HG03342 (cell line): ENCODE measurements at regions not wholly inside any gene's neighbourhood (a gene's known extent, or its start where the extent isn't known, plus 50 kb on each side); places are given as distances from the start of the nearest gene placed in this dataset.

Experiments used
- ATAC-seq: cut with Tn5 transposase; IDR thresholded peaks from one replicate; pipeline ENCODE4 v1.9.1; 2021; ENCODE audit warnings: mild to moderate bottlenecking, moderate library complexity; ENCODE audit not compliant: unreplicated experiment

DNA sequence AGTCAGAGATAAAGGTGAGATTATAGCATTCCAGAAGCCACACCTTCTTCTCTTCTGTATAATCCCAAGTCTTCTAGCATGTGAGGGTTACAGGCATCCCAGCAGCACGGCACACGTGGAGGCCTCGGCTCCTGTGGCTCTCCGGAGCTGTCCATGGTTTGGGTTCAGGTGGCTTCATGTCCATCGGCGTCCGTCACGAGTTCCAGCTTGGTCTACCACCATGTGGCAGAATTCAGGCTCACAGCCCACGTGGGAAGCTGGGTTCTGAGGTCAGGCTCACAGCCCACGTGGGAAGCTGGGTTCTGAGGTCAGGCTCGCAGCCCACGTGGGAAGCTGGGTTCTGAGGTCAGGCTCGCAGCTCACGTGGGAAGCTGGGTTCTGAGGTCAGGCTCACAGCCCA lies 378.3 kb upstream of the SALL3 start:
- no peak for ATAC-seq

DNA sequence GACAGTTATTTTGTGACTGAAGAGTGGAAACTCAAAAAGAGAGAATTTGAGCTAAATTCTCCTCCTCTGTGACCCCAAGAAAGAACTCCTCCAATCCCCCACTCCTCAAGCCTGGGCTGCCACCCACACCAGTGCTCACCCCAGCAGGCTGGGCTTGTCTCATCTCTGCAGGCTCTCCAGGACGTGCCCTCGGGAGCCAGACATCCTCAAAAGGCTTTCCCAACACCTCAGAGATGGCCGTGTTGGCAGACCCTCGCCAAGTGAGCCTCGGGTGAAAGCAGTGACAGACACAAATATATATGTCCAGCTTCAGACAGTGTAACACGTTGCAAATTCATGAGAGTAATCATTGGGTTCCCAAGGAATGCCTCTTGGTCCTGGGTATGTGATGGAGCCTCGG lies 377.7 kb upstream of the SALL3 start:
- ATAC-seq, result no peak

DNA sequence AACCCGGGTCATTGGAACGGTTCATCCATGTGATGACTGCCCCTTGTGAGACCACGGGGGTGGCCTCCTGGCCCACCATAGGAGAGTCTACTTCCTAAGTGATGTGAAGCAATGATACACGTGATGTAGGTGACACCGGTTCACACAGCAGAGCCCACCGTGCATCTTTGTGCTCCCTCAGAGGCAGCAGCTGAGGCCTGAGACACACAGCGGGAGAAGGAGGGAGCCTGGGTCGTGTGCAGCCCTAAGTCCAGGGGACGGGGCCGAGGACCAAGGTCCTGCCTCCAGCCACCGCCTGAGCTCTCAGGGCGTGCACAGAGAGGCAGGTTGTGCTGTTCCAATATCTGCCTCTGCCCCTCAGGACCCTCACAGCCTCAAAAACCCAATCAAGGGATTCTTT lies 377.2 kb upstream of the SALL3 start:
- no peak for ATAC-seq

DNA sequence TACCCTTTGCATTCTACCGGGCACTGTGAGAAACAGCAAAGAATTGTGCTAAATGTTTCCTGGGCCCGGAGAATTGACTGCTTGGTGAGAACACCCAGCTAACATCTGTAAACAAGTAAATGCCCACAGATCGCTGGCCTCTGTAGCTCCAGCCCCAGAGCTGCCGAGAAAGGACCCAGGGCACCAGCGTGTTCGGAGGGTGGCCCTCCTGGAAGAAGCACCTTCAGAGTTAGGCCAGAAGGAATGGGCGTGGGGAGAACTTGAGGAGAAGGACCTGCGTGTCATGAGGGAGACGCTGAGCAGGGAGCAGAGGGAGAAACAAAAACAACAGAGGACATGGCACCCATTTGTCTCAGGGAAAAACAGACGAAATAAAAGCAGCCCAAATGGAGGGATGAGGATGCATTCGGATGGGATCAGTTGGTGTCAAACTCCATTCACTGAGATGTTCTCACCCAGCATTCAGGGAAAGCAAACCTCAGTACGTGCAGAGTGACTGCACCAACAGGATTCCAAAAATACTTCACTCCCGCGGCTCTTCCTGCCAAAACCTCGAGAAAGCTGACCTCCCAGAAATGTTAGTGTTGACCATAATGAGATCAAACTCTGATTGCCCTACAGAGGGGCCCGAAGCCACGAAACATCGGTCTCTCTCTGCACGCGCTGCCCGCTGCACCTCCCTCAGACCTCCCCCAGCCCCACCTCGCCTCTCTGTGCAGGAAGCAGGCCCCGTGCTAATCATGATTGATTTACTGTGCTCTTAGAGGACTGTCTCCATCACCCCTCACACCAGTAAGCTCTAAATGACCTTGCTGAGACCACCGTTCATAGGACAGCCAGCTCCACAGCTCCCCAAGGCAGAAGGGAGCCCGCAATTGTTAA lies 376.3 kb upstream of the SALL3 start:
- ATAC-seq, result no peak

DNA sequence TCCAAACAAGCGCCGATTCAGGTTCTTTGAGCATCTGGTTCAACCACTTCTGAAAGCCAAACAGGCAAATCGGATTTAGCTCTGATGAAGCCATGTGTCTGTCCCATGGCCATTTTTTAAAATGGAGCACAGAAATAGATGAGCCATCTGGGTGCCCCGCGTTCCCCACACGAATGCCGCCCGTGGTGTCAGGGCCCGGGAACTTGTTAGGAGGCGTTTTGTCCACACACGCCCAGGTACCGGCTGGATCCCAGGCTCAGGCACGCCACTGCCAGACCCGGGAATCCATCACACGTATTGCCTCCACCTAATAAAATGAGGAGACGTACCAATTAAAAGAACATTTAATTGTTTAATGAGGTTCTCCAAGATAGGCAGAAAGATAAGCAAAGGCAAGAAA lies 374.4 kb upstream of the SALL3 start:
- ATAC-seq, result no peak

DNA sequence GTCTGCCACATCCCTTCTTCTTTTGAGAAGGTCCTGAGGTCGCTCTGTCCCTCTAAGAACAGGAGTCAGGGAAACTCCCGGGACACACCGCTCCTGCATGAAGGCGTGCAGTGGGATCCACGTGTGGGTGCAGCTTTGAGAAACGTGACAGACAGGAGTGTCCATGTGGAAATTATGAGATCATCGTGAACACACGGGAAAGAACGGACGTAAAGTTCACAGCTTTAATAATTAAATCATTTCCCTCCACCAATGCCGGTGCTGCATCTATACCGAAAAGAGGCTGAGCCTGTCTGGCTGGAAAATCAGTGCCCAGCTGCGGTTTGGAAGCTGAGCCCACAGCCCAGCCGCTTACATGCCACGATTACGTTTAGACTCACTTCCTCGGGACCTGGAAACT lies 372.4 kb upstream of the SALL3 start:
- ATAC-seq, result no peak

DNA sequence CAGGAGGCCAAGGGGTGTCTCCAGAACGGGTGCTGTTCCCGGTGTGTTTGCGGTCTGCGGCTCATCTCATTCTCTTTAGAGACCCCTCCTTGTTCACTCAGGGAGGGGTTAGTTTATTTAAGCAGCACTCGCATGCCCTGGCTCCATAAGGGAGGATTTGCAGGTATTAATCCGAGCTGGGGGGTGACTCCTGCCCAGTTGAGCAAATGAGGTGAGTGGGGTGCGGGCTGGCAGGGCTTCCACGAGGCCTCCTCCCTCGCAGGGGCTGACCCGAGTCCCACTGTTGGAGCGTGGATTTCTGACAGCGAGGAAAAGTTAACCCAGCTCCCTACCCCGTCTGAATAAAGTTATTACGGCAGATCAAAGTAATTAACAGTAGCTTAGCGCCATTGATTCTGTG lies 371.8 kb upstream of the SALL3 start:
- ATAC-seq, result no peak

DNA sequence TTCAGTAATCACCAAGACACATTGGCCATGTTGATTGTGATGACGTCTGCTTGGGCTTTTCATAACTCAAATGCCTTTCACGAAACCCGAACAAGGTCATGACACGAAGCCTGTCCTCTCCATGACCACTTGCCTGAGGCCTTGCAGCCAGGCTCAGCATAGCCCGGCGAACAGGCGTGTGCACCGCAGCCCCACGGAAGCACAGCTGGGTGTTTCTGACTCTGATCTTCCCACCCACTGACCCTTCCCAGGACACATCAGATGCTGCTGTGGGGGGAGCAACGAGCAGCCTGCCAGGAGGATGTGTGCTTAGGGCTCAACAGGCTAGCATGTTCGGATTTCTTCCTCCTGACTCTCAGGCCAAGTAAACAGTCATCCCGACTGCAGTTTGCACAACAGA lies 369.4 kb upstream of the SALL3 start:
- no peak for ATAC-seq

DNA sequence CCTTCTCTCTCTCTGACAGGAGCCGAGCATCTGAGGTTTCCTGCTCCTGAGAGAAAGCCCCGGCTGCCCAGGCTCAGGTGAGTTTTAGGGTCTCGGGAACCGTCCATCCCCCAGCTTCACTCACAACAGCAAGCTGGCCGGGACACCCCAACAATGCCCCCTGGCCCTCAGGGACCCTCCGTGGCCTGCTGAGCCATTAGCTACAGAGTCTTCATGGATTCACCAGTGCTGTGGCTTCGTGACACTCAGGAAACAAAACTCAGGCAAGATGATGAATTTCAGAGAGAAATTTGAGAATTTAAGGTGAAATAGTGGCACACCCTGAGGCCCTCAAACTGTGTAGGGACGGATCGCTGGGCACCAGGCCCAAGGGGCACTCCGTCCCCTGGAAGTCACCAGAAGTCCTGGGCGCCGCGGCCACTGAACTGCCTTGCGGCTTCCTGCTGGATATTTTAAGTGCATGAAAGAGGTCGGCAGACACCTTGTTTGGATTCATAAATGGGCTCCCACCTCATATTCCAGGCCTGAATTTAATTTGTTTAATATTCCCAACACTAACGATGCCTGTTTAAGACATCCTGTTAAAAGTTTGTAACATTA lies 368.3 kb upstream of the SALL3 start:
- ATAC-seq, result no peak

DNA sequence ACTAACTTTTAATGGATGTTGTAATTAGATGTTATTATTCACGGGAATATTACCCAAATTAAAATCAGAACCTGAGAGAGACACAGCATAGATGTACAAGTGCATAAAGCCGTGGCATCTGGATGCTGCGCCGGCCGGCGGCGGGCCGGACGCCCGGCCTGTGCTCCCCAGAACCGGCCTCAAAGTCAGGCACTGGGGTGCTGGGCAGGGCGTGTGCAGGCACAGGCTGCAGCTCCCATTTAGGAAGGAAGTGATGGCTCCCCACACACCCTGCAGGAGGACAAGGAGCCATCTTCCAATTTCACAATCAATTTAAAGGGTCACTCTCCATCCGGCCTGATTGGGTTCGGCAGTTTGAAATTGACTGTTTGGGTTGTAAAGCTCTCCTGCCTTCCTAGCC lies 367.7 kb upstream of the SALL3 start:
- ATAC-seq, result no peak

DNA sequence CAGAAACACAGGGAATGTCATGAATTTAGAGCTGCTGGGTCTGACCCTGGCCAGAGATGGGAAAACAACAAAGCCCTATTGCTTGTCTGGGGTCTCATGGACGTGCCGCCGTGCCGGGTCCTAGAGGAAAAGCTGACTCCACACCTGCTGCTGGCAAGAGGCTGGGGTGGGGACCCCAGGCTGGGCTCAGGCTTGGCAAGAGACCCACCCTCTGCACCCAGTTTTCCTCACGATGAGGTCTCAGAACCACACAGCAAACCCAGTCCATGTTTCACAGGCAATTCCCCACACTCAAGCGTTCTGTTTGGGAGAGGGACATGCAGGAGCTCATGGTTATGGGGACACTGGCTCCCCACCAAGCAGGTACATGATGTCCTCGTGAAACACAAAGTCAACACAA lies 367.3 kb upstream of the SALL3 start:
- ATAC-seq, result no peak

DNA sequence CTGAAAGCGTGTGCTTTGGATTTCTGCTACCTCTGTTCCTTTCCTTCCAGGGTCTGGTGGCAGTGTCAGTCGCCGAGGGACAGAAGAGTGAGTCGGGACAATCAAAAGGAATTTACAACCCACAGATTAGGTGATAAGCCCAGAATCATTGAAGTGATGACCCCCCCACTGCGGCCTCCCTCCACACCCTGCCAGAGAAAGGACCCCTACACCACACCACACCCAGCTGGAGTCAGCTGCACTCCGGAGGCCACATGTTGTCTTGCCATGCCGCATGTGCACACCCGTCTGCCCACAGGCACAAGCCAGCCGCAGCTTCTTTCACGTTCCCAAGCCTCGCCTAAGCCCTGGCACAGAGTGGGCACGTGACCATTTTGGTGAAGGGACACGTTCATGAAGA lies 366.8 kb upstream of the SALL3 start:
- ATAC-seq, result no peak

DNA sequence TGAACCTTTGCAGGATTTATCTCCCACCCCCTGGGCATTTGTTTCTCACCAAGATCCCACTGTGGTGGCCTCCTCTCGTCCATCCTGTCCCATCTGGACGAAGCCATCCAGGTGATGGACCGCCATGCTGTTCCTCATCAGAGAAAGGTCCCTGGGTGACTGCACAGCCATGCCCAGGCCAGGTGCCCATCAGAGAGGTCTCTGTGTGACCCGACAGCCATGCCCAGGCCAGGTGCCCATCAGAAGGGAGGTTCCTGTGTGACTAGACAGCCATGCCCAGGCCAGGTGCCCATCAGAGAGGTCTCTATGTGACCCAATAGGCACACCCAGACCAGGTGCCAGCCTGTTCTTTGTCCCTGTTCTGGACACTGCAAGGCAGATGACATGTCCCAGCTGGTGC lies 360.9 kb upstream of the SALL3 start:
- no peak for ATAC-seq

DNA sequence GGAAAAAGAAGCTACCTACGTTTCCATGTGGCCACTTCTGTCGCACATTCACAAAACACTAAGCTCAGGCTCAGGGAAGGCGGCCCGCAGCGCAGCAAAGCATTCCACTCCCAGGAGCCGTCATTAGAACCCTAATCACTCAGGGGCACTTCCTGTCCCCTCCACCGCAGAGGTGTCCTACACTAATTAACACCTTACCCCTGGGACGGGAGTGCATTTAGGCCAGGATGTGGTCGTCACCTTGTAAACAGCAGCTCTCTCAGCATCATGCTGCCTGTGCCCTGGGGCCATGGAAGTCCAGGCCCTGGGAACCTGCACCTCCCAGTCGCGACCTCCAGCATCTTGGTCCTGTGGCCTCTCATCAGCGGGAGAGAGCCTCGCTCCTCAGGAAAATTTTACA lies 359.8 kb upstream of the SALL3 start:
- no peak for ATAC-seq

DNA sequence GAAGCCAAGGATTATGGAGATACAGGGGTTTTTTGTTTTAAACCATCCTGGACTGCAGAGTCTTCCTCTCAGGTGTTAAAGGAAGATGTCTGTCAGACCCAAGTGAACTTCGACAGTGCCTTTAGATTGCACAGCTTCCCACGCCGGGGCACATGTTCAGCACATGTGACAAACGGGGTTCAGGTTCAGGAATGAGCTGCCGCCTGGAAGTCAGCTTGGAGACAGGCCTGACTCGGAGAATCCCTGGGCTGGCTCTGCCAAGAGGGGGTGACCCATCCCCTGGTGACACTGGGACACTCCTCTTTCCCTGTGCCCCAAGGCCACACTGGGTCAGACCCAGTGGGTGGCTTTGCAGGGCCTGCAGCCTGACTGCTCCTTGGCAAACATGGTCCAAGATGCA lies 359.3 kb upstream of the SALL3 start:
- ATAC-seq, result no peak

DNA sequence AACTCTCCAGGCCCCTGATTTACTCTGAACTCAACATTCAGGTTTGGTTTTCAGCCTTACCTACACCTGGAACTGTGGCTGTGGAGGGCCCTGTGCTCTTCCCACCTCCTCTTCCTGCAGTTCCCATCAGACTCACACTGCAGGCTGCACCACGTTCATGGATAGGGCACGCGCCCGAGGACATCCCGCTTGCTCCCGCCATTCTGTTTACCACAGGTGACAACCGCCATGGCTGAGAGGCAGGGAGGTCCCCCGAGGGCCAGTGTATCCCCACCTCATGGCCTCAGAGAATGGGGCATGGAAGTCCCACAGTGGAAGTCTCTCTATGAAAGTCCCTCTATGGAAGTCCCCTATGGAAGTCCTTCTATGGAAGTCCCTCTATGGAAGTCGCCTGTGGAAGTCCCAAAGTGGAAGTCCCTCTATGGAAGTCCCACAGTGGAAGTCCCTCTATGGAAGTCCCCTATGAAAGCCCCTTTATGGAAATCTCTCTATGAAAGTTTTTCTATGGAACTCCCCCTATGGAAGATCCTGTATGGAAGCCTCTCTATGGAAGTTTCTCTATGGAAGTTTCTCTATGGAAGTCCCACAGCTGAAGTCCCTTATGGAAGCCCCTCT lies 358.4 kb upstream of the SALL3 start:
- no peak for ATAC-seq

DNA sequence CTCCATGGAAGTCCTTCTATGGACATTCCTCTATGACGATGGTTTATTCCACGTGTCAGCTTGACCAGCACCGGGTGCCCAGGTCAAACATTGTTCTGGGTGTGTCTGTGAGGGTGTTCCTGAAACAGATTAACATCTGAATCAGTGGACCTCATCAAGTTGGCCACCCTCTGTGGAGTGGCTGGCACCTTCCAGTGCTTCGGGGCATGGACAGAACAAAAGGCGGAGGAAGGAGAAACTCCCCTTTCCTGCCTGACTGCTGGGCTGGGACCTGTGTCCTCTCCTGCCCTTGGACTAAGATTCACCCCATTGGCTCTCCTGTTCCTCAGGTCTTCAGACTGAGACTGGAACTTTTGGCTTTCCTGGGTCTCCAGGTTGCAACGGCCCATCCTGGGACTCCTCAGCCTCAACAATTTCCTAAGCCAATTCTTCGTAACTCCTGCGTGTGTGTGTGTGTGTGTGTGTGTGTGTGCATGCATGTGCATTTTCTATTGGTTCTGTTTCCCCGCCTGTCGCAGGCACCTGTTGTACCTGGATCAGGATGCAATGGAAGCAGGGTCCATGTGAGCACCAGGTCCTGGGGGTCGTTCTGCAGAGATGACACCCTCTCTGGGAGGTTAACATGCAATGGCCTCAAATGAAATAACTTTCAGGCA lies 357.2 kb upstream of the SALL3 start:
- ATAC-seq, result no peak

DNA sequence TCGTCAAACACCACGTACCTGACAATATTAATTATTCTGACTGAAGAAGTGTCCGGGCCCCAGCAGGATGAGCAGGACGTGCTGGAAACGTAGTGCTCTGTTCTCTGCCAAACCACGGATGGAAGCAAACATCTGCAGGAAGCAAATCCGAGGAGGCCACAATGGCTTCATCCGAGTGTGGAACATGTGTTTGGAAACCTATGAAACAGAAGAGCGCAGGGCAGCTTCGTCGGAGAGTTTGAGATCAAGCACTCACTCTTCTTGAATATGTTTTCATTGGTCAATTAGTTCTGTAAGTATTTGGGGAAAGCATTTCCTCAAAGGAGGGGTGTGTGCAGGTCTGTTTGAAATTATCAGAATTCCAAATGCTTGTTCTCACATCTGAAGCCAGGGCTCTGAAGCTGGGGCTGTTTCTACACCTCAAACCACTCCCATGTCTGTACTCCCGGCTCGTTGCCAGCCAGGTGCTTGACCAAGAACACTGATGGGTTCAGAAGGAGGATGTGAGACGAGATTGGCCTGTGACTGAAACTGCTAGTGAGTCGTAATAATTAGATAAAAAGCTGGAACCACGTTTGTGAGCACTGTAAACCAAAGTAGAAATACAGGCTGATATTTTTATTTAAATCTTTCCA lies 356.6 kb upstream of the SALL3 start:
- ATAC-seq, result no peak

DNA sequence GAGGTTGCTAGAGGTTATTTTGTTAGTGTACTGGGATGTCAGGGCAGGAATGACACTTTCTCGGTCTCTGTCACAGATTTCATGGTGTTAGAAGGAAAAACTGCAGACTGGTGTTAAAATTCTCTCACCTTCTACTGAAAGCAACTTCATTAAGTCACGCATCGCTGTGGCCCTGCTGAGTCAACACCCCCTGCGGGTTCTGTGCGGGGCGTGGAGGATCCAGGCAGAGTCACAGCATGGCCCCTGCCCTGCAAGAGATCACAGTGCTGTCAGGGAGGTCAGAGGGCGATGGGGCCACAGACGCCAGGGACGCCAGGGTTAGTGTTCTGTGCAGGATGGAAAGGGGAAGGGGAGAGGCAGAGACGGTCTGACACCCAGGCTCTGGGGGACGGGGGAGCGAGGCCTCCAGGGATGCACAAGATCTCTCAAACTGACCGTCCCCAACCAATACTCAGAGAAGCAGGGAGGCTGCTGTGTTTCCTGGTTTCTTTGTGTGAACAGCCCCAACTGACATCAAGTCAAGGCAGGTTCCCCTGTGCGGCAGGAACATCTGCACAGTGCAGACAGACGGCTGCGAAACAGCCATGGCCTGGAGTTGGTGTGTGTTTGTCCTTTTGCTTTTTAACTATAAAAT lies 354.9 kb upstream of the SALL3 start:
- ATAC-seq, result no peak

DNA sequence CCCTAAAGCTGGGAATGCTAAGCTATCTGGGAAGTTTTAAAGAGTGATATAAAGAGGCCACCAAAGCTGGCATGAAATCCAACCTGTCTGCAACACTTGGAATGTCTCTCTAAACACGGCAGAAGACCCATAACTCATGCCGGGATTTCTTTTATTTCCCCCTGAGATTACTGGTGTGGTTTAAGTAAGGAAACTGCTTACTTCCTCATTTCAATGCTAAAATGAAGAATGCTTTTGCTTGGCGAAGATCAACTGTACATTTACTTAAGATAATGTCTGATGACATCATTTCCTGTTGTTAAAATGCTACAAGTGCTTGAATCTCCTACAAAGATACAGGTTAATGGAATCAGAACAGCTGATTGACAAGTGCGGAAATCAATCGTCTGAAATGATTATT lies 353.8 kb upstream of the SALL3 start:
- no peak for ATAC-seq
